ENCODE measurements at regions not wholly inside any gene's neighbourhood (a gene's known extent, or its start where the extent isn't known, plus 50 kb on each side); places are given as distances from the start of the nearest gene placed in this dataset.

- intact Hi-C loops (cut with DNase I; ENCODE audit: low total_unique reads): no loop called here
- no peak for TF ChIP-seq POLR2A (IDR thresholded peaks at IDR 0.05)
- TF ChIP-seq CTCF (IDR thresholded peaks at IDR 0.05): no peak
- no peak overlapping the region for H3K4me3 ChIP-seq (ENCODE audit: low read depth, poor library complexity, severe bottlenecking)
- WGBS, 2 donors: 78 to 89% methylated on average over 6 of the region's 6 CpGs
- no peak for DNase-seq (ENCODE audit: low spot score in 2 of 2)
Observed at GRCh38 chr21:35945089-35945671, 115.1 kb downstream of the SETD4 start.

- intact Hi-C loops (cut with DNase I; ENCODE audit: low total_unique reads): no loop called here
- DNase-seq (ENCODE audit: low spot score in 2 of 2): no peak
- no peak overlapping the region for H3K4me3 ChIP-seq (ENCODE audit: low read depth, poor library complexity, severe bottlenecking)
- TF ChIP-seq POLR2A (IDR thresholded peaks at IDR 0.05): no peak
- TF ChIP-seq CTCF (IDR thresholded peaks at IDR 0.05): no peak
- WGBS, 2 donors: 85 to 88% methylated on average over 3 of the region's 3 CpGs
Observed at GRCh38 chr21:35943752-35944151, 116.6 kb downstream of the SETD4 start.

GRCh38 chr21:35942211-35943144, 117.8 kb downstream of the SETD4 start:
- DNase-seq (ENCODE audit: low spot score in 2 of 2): no peak
- WGBS, 2 donors: 82 to 89% methylated on average over 8 of the region's 8 CpGs

GRCh38 chr21:35940074-35940927, 120.0 kb downstream of the SETD4 start:
- DNase-seq (ENCODE audit: low spot score in 2 of 2): peak in 1 of 2 donors; percentile 40
- WGBS, 2 donors: 24 to 27% methylated on average over 11 of the region's 11 CpGs
- intact Hi-C loops (cut with DNase I; ENCODE audit: low total_unique reads): no loop called here
- TF ChIP-seq POLR2A (IDR thresholded peaks at IDR 0.05) (no peak), CTCF (IDR thresholded peaks at IDR 0.05) (no peak)
- H3K4me3 ChIP-seq (ENCODE audit: low read depth, poor library complexity, severe bottlenecking): no peak overlapping the region

More at GRCh38 chr21:35942211-35943144, 117.8 kb downstream of the SETD4 start:
- intact Hi-C loops (cut with DNase I; ENCODE audit: low total_unique reads): no loop called here
- no peak for TF ChIP-seq POLR2A (IDR thresholded peaks at IDR 0.05)
- H3K4me3 ChIP-seq (ENCODE audit: low read depth, poor library complexity, severe bottlenecking): no peak overlapping the region

- 92 to 98% methylated on average over 2 of the region's 2 CpGs for WGBS, 2 donors
- intact Hi-C loops (cut with DNase I; ENCODE audit: low total_unique reads): no loop called here
- no peak overlapping the region for H3K4me3 ChIP-seq (ENCODE audit: low read depth, poor library complexity, severe bottlenecking)
- no peak for DNase-seq (ENCODE audit: low spot score in 2 of 2)
- TF ChIP-seq CTCF (IDR thresholded peaks at IDR 0.05) (no peak), POLR2A (IDR thresholded peaks at IDR 0.05) (no peak)
Observed at GRCh38 chr21:35938446-35938845, 121.9 kb downstream of the SETD4 start.

- WGBS, 2 donors: 9 to 12% methylated on average over 3 of the region's 3 CpGs
- intact Hi-C loops (cut with DNase I; ENCODE audit: low total_unique reads): no loop called here
- H3K4me3 ChIP-seq (ENCODE audit: low read depth, poor library complexity, severe bottlenecking): no peak overlapping the region
- DNase-seq (ENCODE audit: low spot score in 2 of 2): peak; percentile 83 to 94
- TF ChIP-seq CTCF (IDR thresholded peaks at IDR 0.05) (no peak), POLR2A (IDR thresholded peaks at IDR 0.05) (no peak)
Observed at GRCh38 chr21:35933466-35933865, 126.9 kb downstream of the SETD4 start.
